G401.6 (cell line): ENCODE measurements at regions not wholly inside any gene's neighbourhood (a gene's known extent, or its start where the extent isn't known, plus 50 kb on each side); places are given as distances from the start of the nearest gene placed in this dataset.
"Not testable (repeated sequence)": the region's sequence is repeated elsewhere in the genome, so short reads cannot be mapped to it uniquely, and the experiment has no call there.

Experiments used
- FAIRE-seq: peaks from 2 replicates; lab custom pipeline; 2012; peaks lifted over from hg19 to GRCh38; lab: Jason Lieb, UNC

- no peak for FAIRE-seq
Measured at GRCh38 chr10:53534428-53534827, 761.8 kb upstream of the MBL2 start.

DNA sequence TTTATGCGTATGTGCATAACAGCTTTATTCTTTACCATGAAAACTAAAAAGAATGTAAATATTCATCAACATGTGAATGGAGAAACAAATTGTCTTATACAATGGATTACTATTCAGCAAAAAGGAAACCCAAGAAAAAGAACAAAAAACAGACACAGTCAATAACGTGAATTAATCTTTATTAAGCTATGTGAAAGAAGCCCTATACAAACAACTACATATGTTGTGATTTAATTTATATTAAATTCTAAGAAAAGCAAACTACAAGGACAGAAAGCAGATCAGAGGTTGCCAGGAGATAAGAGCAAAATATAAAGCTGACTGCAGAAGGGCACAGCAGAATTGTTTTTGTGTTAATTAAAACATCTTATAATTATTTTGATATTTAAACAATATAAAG lies 756.4 kb upstream of the MBL2 start:
- no peak for FAIRE-seq

- no peak for FAIRE-seq
Measured at GRCh38 chr10:53521046-53521445, 748.5 kb upstream of the MBL2 start.

- no peak for FAIRE-seq
Measured at GRCh38 chr10:53508197-53508596, 735.6 kb upstream of the MBL2 start.

DNA sequence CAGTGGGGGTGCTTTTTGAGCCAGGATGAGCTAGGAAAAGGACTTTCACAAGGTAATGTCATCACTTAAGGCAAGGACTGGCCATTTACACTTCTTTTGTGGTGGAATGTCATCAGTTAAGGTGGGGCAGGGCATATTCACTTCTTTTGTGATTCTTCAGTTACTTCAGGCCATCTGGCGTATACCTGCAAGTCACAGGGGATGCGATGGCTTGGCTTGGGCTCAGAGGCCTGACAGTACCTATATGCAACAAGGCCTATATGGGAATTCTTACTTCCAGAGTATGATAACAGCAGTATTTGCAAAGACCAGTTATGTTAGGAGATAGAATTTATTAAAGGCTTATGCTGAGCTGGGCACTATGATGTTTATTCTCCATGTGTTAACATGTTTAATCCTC lies 731.9 kb upstream of the MBL2 start:
- FAIRE-seq: not testable (repeated sequence)

DNA sequence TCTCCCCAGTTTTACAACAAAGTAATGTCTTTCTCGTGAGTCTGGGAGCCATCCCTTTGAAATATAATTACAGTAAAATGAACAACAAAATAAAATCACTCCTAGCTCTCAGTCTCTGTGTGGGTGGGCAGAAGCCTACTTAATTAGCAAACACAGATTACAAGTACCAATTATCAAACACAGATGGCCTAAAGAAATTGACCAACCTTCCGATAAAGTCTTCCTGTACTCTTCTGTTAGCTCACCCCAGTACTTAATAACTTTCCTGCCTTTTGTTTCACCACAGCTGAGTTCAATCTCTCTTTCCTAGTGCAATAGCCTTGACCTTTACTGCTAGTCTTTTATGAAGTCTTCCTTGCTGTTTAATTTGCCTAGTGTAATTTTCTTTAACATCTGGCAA lies 719.2 kb upstream of the MBL2 start:
- no peak for FAIRE-seq

DNA sequence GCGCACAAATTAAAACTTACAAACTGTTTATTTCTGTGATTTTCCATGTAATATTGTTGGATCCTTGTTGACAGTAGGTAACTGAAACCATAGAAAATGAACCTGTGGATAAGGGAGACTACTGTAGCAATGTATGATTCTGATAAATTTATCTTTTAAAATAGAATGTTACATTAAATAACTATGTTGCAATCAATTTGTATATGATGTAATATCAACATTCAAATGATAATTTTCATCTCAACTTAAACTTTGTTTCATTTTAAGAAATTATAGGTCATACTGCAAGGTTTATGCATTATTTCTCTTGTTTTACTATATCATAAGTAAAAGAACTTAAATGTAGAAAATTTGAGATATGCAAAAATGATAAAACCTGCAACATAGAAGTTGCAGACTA lies 718.0 kb upstream of the MBL2 start:
- no peak for FAIRE-seq

DNA sequence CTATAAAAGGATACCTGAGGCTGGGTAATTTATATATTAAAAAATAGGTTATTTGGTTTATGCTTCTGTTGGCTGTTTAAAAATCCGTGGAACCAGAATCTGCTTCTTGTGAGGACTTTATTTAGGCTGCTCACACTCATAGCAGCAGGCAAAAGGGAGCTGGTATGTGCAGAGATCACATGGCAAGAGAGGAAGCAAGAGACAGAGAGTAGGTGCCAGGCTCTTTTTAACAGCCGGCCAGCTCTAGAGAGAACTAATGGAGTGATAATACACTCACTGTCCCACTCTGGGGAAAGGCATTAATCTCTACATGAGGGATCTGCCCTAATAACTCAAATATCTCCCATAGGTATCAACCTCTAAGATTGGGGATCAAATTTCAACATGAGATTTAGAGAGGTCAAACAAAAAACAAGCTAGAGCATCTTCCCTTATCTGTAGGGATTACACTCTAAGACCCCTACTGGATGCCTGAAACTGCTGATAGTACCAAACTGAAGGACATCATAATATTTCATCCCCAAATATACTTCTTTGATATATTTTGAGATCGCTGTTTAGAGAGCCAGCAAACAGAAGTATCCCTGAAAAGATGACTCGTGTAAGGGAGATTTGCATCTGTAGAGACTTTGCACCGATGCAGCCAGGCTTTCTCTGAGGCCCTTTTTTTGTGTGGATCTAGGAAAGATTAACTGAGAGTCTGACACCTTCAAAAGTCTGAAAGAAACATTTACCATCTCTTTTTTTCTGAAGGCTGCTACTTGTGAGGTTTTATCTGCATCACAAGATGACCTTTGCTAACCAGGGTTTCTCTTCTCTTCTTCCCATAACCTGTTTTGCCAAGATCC lies 717.0 kb upstream of the MBL2 start:
- FAIRE-seq: no peak

DNA sequence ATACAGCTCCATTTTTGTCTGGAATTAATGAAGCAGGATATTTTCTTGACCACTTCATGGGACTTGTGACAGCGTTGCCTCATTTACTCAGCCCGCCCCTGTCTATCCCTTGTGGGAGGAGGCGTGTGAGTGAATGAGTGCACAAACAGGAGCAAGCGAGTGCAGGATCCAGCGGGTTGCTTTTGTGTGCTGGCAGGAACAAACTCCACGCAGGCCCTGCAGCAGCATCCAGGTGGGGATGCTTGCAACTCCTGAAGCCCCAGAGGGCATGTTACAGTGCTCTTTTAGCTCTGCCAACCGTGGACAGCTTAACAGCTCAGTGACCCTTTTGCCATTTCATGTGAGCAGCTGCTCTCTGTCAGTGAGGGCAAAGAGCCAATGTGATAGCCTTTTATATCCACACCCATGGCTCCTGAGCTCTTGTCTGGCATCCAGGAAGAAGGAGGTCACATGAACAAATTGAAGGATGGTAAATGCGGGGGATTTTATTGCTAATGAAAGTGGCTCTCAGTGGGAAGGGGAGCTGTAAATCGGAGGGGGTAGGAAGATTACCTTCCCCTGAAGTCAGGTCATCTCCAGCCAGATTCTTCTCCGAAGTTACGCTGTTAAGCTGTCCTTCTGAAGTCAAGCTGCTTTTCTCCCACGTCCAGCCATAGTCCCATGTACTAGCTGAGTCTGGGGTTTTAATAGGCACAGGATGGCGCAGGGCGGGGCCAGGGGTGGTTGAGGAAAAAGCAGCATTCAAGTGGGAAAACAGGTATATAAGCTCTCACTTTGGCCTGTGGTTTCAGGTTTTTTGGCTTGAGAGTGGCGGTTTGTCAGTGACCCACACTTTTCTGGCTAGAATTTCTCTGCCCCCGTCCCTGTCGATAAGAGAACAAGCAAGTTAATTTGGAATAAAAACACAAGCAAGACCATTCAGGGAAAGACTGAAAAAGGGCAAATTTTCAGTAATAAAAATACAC lies 714.7 kb upstream of the MBL2 start:
- no peak for FAIRE-seq

GRCh38 chr10:53485422-53485821 lies 712.8 kb upstream of the MBL2 start:
- FAIRE-seq: not testable (repeated sequence)

- no peak for FAIRE-seq
Measured at GRCh38 chr10:53479365-53479764, 706.8 kb upstream of the MBL2 start.

DNA sequence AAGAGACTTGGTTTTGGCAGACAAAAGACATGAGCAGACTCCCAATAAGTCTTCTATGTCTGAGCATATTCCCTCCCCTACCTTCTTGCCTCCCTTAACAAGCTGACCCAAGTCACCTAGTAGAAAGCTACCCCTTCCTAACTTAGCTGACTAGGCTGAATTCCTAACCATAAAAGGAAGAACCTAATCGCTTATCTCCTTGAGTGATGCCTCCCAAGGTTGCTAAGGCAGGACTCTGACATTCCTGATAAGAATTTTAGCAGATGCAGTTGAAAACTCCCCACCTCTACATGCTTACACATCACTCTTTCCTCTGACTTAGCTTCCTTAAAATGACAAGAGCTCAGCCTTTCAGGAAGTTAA lies 704.7 kb upstream of the MBL2 start:
- FAIRE-seq: no peak

- no peak for FAIRE-seq
Measured at GRCh38 chr10:53476650-53477312, 704.2 kb upstream of the MBL2 start.

DNA sequence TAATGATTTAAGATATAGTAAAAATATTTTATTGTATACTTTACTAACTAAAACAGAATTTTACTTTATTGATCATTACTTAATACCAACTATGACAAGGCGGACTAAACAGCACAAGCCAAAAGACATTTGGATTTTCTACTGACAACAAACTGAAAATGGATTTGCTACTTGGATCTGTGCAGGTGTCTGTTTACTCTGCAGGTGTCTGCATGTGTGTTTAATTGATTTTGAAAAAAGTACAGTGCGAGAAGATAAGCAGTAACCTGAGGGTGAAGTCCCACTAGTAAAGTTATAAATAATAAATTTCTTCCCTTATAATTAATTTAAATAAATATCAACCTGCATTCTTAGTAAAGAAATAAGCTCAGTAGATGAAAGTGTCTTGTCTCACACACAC lies 696.8 kb upstream of the MBL2 start:
- no peak for FAIRE-seq

GRCh38 chr10:53463539-53463938 lies 691.0 kb upstream of the MBL2 start:
- FAIRE-seq: no peak

GRCh38 chr10:53458007-53458406 lies 685.4 kb upstream of the MBL2 start:
- no peak for FAIRE-seq

- no peak for FAIRE-seq
Measured at GRCh38 chr10:53453196-53453595, 680.6 kb upstream of the MBL2 start.

GRCh38 chr10:53447576-53447975 lies 675.0 kb upstream of the MBL2 start:
- no peak for FAIRE-seq

DNA sequence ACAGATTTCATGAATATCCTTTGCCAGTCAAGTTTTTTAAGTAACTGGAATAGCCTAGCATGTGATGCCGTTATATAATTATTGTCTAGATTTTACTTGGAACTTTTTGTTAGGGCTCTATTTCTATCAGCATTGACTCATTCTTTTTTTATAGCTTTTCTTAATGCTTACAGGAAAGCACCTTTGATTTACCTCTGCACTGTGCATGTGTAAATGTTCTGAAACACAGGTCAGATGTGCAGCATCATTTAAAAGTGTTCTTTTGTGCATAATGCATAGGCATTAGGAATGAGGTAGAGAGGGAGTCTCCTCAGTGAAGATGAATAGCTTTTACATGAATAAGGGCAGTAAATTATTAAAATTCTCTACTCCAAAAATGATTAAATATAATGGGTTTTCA lies 669.3 kb upstream of the MBL2 start:
- no peak for FAIRE-seq

DNA sequence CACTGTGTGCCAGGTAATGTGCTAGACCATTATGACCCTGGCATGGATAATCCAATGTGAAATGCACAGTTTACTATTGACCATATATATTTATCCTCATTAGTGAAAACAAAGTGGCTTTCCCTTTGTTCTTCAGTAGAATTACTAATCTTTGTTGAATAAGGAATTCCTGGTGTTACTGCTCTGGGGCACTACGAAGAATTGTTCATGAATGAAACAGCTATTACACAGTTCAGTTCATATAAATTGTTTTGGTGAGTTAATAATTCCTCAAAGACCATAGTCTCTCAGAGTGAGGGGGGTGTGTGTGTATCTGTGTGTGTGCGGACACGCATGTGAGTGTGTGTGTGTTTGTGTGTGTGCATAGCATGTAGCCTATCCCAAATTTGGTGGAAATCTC lies 668.0 kb upstream of the MBL2 start:
- FAIRE-seq: no peak

- not testable (repeated sequence) for FAIRE-seq
Measured at GRCh38 chr10:53439075-53439474, 666.5 kb upstream of the MBL2 start.

GRCh38 chr10:53434413-53434812 lies 661.8 kb upstream of the MBL2 start:
- no peak for FAIRE-seq

- no peak for FAIRE-seq
Measured at GRCh38 chr10:53432035-53432434, 659.5 kb upstream of the MBL2 start.
